ENCODE measurements at regions not wholly inside any gene's neighbourhood (a gene's known extent, or its start where the extent isn't known, plus 50 kb on each side); places are given as distances from the start of the nearest gene placed in this dataset.

DNA sequence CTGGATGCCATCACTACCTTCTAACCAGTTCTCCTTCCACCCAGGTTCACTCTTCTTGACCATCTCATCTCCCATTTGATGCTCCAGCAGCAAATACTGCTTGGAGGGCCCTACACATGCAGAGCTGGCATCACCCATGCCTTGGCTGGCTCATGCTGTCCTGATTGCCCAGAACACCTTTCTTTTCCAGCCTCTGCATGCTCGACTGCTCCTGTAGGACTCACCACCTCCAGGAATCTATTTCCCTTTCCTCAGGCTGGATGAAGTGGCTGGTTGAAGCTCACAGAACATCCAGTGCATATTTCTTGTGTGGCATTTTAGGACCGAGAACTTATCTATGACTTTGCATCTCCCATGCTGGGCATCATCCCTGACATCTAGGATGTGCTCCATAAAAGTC is 148.3 kb downstream of the CPEB2 start:
- Mint-ChIP-seq H3K27ac (no peak overlapping the region), H3K9me3 (no peaks in the 10 kb centered on the region), H3K4me3 (no peak overlapping the region), H3K27me3 (no peaks in the 10 kb centered on the region), H3K36me3 (ENCODE audit: low read depth) (no peaks in the 10 kb centered on the region), H3K4me1 (ENCODE audit: low read depth) (peaks cover 7% of the 10 kb centered on the region)
- intact Hi-C loops (cut with micrococcal nuclease) = no loop called here

DNA sequence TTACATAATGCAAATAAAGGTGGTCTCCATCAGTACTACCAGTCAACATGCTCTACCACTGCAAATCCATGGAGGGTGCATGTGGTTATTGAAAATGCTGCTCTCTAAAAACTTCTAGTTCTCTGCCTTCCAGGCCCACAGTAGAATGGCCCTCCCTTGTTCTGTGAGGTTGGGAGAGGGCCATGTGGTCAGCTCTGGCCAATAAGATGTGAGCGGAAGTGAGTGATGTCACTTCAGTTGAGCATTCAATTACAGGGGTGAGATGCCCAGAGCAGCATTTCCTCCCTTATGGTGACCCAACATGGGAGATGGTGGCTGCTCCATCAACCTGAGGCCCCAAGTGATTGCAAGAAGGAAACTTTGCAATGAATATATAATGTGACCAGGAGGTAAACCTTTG is 148.8 kb downstream of the CPEB2 start:
- Mint-ChIP-seq H3K27me3 (no peaks in the 10 kb centered on the region), H3K4me1 (ENCODE audit: low read depth) (peaks cover 7% of the 10 kb centered on the region), H3K4me3 (no peak overlapping the region), H3K9me3 (peaks cover 4% of the 10 kb centered on the region), H3K27ac (no peak overlapping the region), H3K36me3 (ENCODE audit: low read depth) (no peaks in the 10 kb centered on the region)
- intact Hi-C loops (cut with micrococcal nuclease) = no loop called here

DNA sequence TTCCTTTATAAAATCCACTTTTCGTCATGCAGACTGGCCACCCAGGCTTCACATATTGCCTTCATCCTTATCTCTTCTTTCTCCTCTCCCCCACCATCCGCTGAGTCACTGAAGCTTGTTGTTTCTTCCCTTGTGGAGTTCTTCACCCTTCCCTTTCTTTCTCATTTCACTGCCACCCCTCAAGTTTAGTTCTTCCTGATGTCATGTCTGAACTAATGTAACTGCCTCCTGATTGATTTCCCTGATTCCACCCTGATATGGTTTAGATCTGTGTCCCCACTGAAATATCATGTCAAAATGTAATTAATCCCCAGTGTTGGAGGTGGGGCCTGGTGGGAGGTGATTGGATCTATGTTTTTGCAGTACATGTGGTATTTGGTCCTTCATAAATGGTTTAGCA is 151.4 kb downstream of the CPEB2 start:
- Mint-ChIP-seq H3K9me3 (peaks cover 11% of the 10 kb centered on the region), H3K27ac (no peak overlapping the region), H3K4me1 (ENCODE audit: low read depth) (peaks cover 7% of the 10 kb centered on the region), H3K4me3 (no peak overlapping the region), H3K27me3 (no peaks in the 10 kb centered on the region), H3K36me3 (ENCODE audit: low read depth) (no peaks in the 10 kb centered on the region)
- intact Hi-C loops (cut with micrococcal nuclease) = no loop called here

DNA sequence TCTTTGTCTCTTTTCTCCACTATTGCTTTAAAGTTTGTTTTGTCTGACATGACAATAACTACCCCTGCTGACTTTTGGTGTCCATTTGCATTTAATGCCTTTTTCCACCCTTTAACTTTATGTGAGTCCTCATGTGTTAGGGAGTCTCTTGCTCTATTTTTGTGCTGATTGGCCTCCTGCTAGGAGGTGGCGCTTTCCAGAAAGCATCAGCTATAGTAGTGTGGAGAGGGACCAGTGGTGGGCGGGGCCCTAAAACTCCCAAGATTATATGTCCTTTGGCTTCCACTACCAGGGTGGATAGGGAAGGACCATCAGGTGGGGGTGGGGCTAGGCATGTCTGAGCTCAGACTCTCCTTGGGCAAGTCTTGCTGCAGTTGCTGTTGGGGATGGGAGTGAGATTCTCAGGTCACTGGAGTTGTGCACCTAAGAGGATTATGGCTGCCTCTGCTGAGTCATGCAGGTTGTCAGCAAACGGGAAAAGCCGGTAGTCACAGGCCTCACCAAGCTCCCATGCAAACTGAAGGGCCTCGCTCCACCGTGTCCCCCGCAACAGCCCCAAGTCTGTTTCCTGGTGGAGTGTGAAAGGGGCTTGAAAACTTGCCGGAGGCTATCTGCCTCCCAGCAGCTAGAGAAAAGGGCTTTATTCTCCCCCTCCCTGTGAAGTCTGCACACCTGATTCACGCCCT is 156.3 kb downstream of the CPEB2 start:
- no peaks in the 10 kb centered on the region for H3K27me3 Mint-ChIP-seq
- intact Hi-C loops (cut with micrococcal nuclease) = no loop called here
- peaks cover 7% of the 10 kb centered on the region for H3K4me1 Mint-ChIP-seq (ENCODE audit: low read depth)
- no peaks in the 10 kb centered on the region for H3K36me3 Mint-ChIP-seq (ENCODE audit: low read depth)
- no peak overlapping the region for H3K27ac Mint-ChIP-seq
- no peak overlapping the region for H3K4me3 Mint-ChIP-seq
- H3K9me3 Mint-ChIP-seq = peaks cover 11% of the 10 kb centered on the region

DNA sequence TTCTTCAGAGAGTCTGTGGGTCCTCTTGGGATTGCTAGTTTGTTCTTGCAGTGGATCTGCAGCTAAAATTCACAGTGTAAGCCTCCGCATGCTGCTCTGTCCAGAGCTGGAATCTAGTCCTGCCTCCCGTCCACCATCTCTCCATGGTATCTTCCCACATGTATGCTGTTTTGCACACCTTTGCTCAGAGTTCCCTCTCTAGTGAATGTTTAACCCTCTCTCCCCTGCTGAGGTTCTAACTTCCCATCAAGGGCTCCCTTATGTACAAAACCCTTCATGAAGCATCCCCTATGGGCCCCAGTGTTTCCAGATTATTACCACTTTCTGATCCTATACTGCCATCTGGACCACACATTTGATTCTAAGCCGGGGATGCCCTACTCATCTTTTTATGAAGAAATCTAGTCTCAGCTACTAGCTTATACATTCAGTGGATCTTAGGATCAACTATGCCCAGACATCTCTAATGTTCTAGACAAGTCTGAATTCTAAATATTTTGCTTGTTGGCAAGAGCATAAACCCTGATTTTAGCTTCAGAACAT is 157.3 kb downstream of the CPEB2 start:
- Mint-ChIP-seq H3K4me1 (ENCODE audit: low read depth) (no peaks in the 10 kb centered on the region), H3K4me3 (no peak overlapping the region), H3K9me3 (peaks cover 11% of the 10 kb centered on the region), H3K27me3 (no peaks in the 10 kb centered on the region), H3K36me3 (ENCODE audit: low read depth) (no peaks in the 10 kb centered on the region), H3K27ac (no peak overlapping the region)
- intact Hi-C loops (cut with micrococcal nuclease) = no loop called here

- H3K27ac Mint-ChIP-seq = no peak overlapping the region
- no peaks in the 10 kb centered on the region for H3K4me1 Mint-ChIP-seq (ENCODE audit: low read depth)
- H3K27me3 Mint-ChIP-seq = peaks cover 3% of the 10 kb centered on the region
- intact Hi-C loops (cut with micrococcal nuclease) = no loop called here
- H3K36me3 Mint-ChIP-seq (ENCODE audit: low read depth) = no peaks in the 10 kb centered on the region
- H3K9me3 Mint-ChIP-seq = peaks cover 3% of the 10 kb centered on the region
- H3K4me3 Mint-ChIP-seq = no peak overlapping the region
Observed at GRCh38 chr4:15161439-15161838, 159.2 kb downstream of the CPEB2 start.

DNA sequence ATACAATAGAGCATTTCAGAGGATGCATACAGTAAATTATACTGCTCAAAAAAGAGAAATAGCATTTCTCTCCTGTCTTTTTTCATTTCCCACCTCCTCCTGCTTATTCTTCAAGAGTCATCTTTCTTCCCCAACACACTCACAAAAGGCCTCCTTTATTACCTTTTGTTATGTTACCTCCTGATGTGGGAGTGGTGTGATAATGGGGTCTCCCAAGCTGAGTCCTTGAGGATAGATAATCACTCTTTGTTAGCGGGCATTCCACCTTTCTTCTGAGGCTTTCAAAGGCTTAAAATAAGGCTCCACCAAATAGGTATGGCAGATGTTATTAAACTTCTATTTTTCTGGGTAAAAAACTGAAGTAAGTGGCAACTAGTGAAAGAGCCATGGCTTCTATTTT is 159.8 kb downstream of the CPEB2 start:
- intact Hi-C loops (cut with micrococcal nuclease) = loop anchor here (2.0 kb wide), 1 partner anchor 1507 kb away; no protein-coding TSS in a partner anchor
- Mint-ChIP-seq H3K27me3 (peaks cover 3% of the 10 kb centered on the region), H3K36me3 (ENCODE audit: low read depth) (no peaks in the 10 kb centered on the region), H3K27ac (no peak overlapping the region), H3K9me3 (no peaks in the 10 kb centered on the region), H3K4me1 (ENCODE audit: low read depth) (no peaks in the 10 kb centered on the region), H3K4me3 (no peak overlapping the region)

GRCh38 chr4:15162465-15163283 is 160.4 kb downstream of the CPEB2 start:
- intact Hi-C loops (cut with micrococcal nuclease) = loop anchor here (2.0 kb wide), 1 partner anchor 1508 kb away; no protein-coding TSS in a partner anchor
- Mint-ChIP-seq H3K36me3 (ENCODE audit: low read depth) (no peaks in the 10 kb centered on the region), H3K27ac (no peak overlapping the region), H3K9me3 (no peaks in the 10 kb centered on the region), H3K4me3 (no peak overlapping the region), H3K4me1 (ENCODE audit: low read depth) (no peaks in the 10 kb centered on the region), H3K27me3 (peaks cover 3% of the 10 kb centered on the region)

- intact Hi-C loops (cut with micrococcal nuclease) = loop anchor here (2.0 kb wide), 1 partner anchor 1508 kb away; no protein-coding TSS in a partner anchor
- Mint-ChIP-seq H3K27me3 (peaks cover 3% of the 10 kb centered on the region), H3K4me1 (ENCODE audit: low read depth) (no peaks in the 10 kb centered on the region), H3K4me3 (no peak overlapping the region), H3K9me3 (no peaks in the 10 kb centered on the region), H3K36me3 (ENCODE audit: low read depth) (no peaks in the 10 kb centered on the region), H3K27ac (no peak overlapping the region)
Observed at GRCh38 chr4:15163284-15163645, 161.0 kb downstream of the CPEB2 start.

DNA sequence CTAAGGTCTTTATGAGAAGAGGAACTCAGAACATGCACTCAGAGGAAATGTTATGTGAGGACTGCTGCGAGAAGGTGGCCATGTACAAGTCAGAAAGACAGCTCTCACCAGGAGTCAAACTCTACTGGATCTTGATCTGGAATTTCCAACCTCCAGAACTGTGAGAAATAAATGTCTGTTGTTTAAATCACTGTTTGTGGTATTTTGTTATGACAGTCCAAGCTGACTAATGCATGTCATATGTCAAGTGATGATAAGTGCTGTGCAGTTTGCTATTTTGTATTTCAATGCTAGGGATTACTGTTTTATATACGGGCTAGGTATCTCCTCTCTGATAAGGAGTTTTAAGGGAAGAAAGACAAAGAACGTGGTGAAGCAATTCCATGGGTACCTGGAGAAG is 162.3 kb downstream of the CPEB2 start:
- no peaks in the 10 kb centered on the region for H3K4me1 Mint-ChIP-seq (ENCODE audit: low read depth)
- intact Hi-C loops (cut with micrococcal nuclease) = no loop called here
- H3K27ac Mint-ChIP-seq = no peak overlapping the region
- no peaks in the 10 kb centered on the region for H3K36me3 Mint-ChIP-seq (ENCODE audit: low read depth)
- H3K4me3 Mint-ChIP-seq = no peak overlapping the region
- peaks cover 3% of the 10 kb centered on the region for H3K27me3 Mint-ChIP-seq
- H3K9me3 Mint-ChIP-seq = no peaks in the 10 kb centered on the region

DNA sequence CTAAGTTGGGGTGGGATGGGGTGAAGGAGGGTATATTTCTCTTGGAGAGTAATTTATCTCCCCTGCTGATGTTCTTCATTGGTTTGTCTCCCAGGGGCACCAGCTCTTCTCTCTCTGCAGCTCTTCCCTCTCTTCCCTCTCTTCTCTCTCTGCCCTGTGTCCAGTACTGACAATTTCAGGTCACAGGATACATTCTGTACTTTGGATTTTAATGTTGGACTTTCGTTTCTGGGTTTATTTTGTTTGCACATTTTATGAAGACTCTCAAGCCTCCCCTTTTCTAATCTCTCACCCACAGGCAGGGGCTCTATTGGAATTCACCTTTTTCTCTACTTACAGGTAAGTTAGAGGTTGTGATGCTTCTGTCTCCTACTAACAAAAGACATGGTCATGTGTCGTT is 165.5 kb downstream of the CPEB2 start:
- no peaks in the 10 kb centered on the region for H3K9me3 Mint-ChIP-seq
- no peak overlapping the region for H3K4me3 Mint-ChIP-seq
- H3K4me1 Mint-ChIP-seq (ENCODE audit: low read depth) = no peaks in the 10 kb centered on the region
- H3K27me3 Mint-ChIP-seq = peaks cover 3% of the 10 kb centered on the region
- H3K36me3 Mint-ChIP-seq (ENCODE audit: low read depth) = no peaks in the 10 kb centered on the region
- intact Hi-C loops (cut with micrococcal nuclease) = no loop called here
- H3K27ac Mint-ChIP-seq = no peak overlapping the region

GRCh38 chr4:15168759-15169158 is 166.5 kb downstream of the CPEB2 start:
- intact Hi-C loops (cut with micrococcal nuclease) = no loop called here
- H3K27me3 Mint-ChIP-seq = peaks cover 3% of the 10 kb centered on the region
- no peak overlapping the region for H3K4me3 Mint-ChIP-seq
- no peak overlapping the region for H3K27ac Mint-ChIP-seq
- no peaks in the 10 kb centered on the region for H3K36me3 Mint-ChIP-seq (ENCODE audit: low read depth)
- H3K4me1 Mint-ChIP-seq (ENCODE audit: low read depth) = no peaks in the 10 kb centered on the region
- H3K9me3 Mint-ChIP-seq = no peaks in the 10 kb centered on the region

- H3K4me1 Mint-ChIP-seq (ENCODE audit: low read depth) = no peaks in the 10 kb centered on the region
- H3K9me3 Mint-ChIP-seq = no peaks in the 10 kb centered on the region
- no peak overlapping the region for H3K27ac Mint-ChIP-seq
- intact Hi-C loops (cut with micrococcal nuclease) = no loop called here
- H3K4me3 Mint-ChIP-seq = no peak overlapping the region
- H3K36me3 Mint-ChIP-seq (ENCODE audit: low read depth) = no peaks in the 10 kb centered on the region
- no peaks in the 10 kb centered on the region for H3K27me3 Mint-ChIP-seq
Observed at GRCh38 chr4:15171725-15172124, 169.4 kb downstream of the CPEB2 start.

DNA sequence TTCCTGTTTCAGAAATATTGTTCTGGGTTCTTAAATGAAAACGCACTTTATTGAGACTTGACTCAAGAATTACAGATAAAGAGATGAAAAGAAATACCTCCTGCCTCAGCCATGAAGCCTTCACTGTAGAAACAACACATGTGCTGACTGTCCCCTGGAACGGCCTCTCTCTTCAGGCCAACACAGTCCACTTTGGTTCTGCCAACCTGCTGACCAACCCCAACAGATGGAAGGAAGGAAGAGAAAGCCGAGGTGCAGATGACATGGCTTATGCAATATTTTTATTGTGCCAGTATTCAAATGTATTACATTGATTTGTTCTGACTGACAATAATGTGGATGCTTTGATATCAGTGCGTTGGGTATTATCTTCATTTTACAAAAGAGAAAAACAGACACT is 171.0 kb downstream of the CPEB2 start:
- intact Hi-C loops (cut with micrococcal nuclease) = no loop called here
- Mint-ChIP-seq H3K4me3 (no peak overlapping the region), H3K27ac (no peak overlapping the region), H3K9me3 (no peaks in the 10 kb centered on the region), H3K4me1 (ENCODE audit: low read depth) (no peaks in the 10 kb centered on the region), H3K27me3 (no peaks in the 10 kb centered on the region), H3K36me3 (ENCODE audit: low read depth) (no peaks in the 10 kb centered on the region)
